Testis (tissue), 2 donors: ENCODE measurements at regions not wholly inside any gene's neighbourhood (a gene's known extent, or its start where the extent isn't known, plus 50 kb on each side); places are given as distances from the start of the nearest gene placed in this dataset.

Source experiments
- DNase-seq: peaks from one replicate; pipeline ENCODE4 v3.0.0-alpha.2; 2019
- H3K27ac ChIP-seq, 2 donors: fragments of 200-600 bp; sonication (generic); one replicate each; pipeline ENCODE4 v1.5.1; 2019
- H3K27me3 ChIP-seq: fragments of 200-600 bp; sonication (generic); one replicate; pipeline ENCODE4 v1.5.1; 2019
- H3K36me3 ChIP-seq: fragments of 200-600 bp; sonication (generic); one replicate; pipeline ENCODE4 v1.5.1; 2017; ENCODE audit warnings: low read depth; ENCODE audit errors: missing control alignments
- H3K4me1 ChIP-seq: fragments of 200-600 bp; sonication (generic); one replicate; pipeline ENCODE4 v1.5.1; 2019
- H3K4me3 ChIP-seq, 2 donors: fragments of 200-600 bp; sonication (generic); one replicate each; pipeline ENCODE4 v1.5.1; 2017 to 2019
- H3K9me3 ChIP-seq: fragments of 200-600 bp; sonication (generic); one replicate; pipeline ENCODE4 v1.5.1; 2017
- POLR2A ChIP-seq: fragments of 450-650 bp; IDR thresholded peaks from one replicate; pipeline ENCODE4 v1.6.1; 2017; ENCODE audit warnings: antibody characterized with exemption, mild to moderate bottlenecking, moderate library complexity
- WGBS, 2 donors: methylation state at CpG; one replicate each; pipeline ENCODE4 v1.1.5; 2018; 5-methylcytosine and 5-hydroxymethylcytosine counted together
- intact Hi-C: fragments of 100-400 bp; cut with DNase I; formaldehyde crosslinking; loops from one replicate; pipeline ENCODE4 v1.15.1; 2023; ENCODE audit warnings: low total_unique reads
- TF ChIP-seq, protein P1 (sequence below), 3 experiments: fragments of 450-650 bp in 2 of 3; fragments of 200-600 bp in 1 of 3; sonication (generic) in 1 of 3; IDR thresholded peaks; one replicate each; pipeline ENCODE4 v1.5.1; 2016 to 2019; ENCODE audit warnings: antibody characterized with exemption in 3 of 3, mild to moderate bottlenecking in 2 of 3, moderate library complexity in 1 of 3

DNA sequence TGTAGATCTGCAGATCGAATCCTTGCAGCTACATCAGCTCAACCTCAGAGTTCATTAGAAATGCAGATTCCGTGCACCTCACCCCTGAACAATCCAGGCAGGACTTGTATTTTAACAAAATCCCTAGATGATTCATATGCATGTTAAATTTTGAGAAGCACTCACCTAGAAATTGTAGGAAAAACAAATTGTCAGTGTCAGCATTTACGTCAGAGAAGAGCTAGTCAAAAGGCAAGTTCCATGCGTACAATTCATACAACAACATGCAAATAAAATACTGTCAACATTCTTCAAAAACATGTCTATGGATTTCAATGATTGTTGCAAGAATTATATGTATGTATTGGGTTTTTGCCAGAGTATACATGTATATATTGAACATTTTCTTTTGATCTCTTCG, 504.5 kb downstream of the NLGN4X start:
- Histone ChIP-seq H3K4me3 (no peak overlapping the region), H3K9me3 (no peaks in the 10 kb centered on the region), H3K36me3 (no peaks in the 10 kb centered on the region), H3K27ac (no peak overlapping the region), H3K27me3 (no peaks in the 10 kb centered on the region), H3K4me1 (no peaks in the 10 kb centered on the region)
- TF ChIP-seq, protein P1, sequence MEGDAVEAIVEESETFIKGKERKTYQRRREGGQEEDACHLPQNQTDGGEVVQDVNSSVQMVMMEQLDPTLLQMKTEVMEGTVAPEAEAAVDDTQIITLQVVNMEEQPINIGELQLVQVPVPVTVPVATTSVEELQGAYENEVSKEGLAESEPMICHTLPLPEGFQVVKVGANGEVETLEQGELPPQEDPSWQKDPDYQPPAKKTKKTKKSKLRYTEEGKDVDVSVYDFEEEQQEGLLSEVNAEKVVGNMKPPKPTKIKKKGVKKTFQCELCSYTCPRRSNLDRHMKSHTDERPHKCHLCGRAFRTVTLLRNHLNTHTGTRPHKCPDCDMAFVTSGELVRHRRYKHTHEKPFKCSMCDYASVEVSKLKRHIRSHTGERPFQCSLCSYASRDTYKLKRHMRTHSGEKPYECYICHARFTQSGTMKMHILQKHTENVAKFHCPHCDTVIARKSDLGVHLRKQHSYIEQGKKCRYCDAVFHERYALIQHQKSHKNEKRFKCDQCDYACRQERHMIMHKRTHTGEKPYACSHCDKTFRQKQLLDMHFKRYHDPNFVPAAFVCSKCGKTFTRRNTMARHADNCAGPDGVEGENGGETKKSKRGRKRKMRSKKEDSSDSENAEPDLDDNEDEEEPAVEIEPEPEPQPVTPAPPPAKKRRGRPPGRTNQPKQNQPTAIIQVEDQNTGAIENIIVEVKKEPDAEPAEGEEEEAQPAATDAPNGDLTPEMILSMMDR (IDR thresholded peaks at IDR 0.05): no peak
- TF ChIP-seq POLR2A: no peak
- no peak for DNase-seq
- 92 to 95% methylated on average over 5 of the region's 5 CpGs for WGBS, 2 donors
- intact Hi-C loops: no loop called here

DNA sequence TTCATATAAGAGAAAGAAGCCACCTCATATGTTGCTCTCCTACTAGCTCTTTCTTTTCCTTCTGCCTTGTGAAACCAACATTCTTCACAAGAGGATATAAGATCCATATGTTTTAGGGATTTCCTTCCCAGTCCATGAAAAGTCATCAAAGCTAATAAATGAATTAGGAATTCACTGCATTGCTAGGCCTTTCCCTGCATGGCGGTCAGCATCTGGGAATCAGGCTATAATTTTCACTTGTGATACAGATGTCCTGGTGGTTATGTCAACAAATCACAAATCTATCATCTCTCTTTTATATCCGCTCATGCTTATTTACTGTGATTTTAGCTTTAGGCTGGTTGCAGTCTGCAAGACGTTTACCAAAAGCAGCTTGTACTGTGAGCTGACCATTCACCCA, 510.0 kb downstream of the NLGN4X start:
- Histone ChIP-seq H3K36me3 (no peaks in the 10 kb centered on the region), H3K27ac (no peak overlapping the region), H3K4me3 (no peak overlapping the region), H3K9me3 (no peaks in the 10 kb centered on the region), H3K27me3 (no peaks in the 10 kb centered on the region), H3K4me1 (no peaks in the 10 kb centered on the region)
- 89 to 90% methylated on average over 2 to 3 of the region's 3 CpGs for WGBS, 2 donors
- TF ChIP-seq, protein P1 (IDR thresholded peaks at IDR 0.05): no peak
- TF ChIP-seq POLR2A: no peak
- intact Hi-C loops: no loop called here
- DNase-seq: no peak

DNA sequence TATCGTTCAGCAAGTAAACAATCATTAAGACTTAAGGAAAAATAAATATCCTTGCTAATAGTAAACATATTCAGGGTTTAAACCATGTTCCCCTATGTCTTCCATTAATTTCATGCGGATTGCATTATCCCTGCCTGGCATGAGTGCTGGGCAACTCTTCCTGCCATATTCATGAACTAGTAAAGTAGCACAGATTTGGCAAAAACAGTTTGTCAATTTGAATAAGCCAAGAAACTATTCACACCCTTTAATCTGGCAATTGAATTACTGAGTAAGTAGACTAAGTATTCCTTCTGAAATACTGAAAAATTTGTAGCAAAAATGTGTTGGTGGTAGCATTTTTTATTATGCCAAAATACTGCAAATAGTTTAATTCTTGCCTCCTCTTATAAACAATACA, 512.0 kb downstream of the NLGN4X start:
- DNase-seq: no peak
- no peaks in the 10 kb centered on the region for H3K9me3 ChIP-seq
- H3K27me3 ChIP-seq: no peaks in the 10 kb centered on the region
- no peak for TF ChIP-seq POLR2A
- TF ChIP-seq, protein P1 (IDR thresholded peaks at IDR 0.05): no peak
- 64 to 69% methylated on average over 2 of the region's 2 CpGs for WGBS, 2 donors
- H3K4me3 ChIP-seq: no peak overlapping the region
- intact Hi-C loops: no loop called here
- no peaks in the 10 kb centered on the region for H3K4me1 ChIP-seq
- H3K36me3 ChIP-seq: no peaks in the 10 kb centered on the region
- H3K27ac ChIP-seq: no peak overlapping the region

DNA sequence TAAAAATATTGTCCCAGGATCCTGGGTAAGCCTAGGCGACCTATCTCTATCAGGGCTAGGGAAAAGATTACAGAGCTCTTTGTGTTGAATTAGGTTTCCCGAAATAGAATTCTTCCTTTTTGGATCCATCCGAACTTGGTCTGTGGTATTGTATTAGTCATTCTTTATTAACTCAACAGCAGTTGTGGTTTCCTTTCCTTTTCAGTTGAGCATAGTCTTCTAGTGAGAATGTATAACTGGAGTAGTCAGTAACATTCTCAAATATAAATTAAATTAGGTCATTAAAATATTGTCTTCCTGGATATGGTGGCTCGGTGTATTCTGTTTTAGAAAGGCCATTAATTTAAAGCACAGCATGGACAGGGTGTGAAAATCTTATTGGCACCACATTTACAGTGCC, 520.4 kb downstream of the NLGN4X start:
- DNase-seq: no peak
- H3K4me1 ChIP-seq: no peaks in the 10 kb centered on the region
- no peaks in the 10 kb centered on the region for H3K9me3 ChIP-seq
- H3K4me3 ChIP-seq: no peak overlapping the region
- no peak overlapping the region for H3K27ac ChIP-seq
- intact Hi-C loops: no loop called here
- no peaks in the 10 kb centered on the region for H3K36me3 ChIP-seq
- WGBS, 2 donors: 67 to 68% methylated on average over 4 of the region's 4 CpGs
- no peak for TF ChIP-seq POLR2A
- TF ChIP-seq, protein P1 (IDR thresholded peaks at IDR 0.05): no peak
- H3K27me3 ChIP-seq: no peaks in the 10 kb centered on the region

DNA sequence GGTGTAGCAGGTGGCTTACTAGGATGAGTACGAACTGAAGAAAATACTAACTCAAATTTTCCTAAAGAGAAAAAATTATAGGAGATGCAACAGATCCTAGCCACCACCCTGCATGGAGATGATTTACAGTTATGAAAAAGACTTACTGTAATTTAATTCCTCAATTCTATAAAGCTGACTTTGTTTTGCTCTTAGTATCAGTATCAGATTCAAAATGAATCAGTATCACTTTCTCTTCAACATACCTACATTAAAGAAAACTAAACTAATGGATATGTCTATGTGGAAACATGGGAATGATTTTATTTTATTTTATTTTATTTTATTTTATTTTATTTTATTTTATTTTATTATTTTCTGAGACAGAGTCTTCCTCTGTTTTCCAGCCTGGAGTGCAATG, 525.8 kb downstream of the NLGN4X start:
- WGBS, 2 donors: 92 to 95% methylated on average over 1 of the region's 1 CpG
- no peak for TF ChIP-seq POLR2A
- no peak overlapping the region for H3K4me3 ChIP-seq
- H3K27ac ChIP-seq: no peak overlapping the region
- no peaks in the 10 kb centered on the region for H3K4me1 ChIP-seq
- no peaks in the 10 kb centered on the region for H3K36me3 ChIP-seq
- H3K27me3 ChIP-seq: no peaks in the 10 kb centered on the region
- DNase-seq: no peak
- intact Hi-C loops: no loop called here
- H3K9me3 ChIP-seq: no peaks in the 10 kb centered on the region
